ENCODE measurements at regions not wholly inside any gene's neighbourhood (a gene's known extent, or its start where the extent isn't known, plus 50 kb on each side); places are given as distances from the start of the nearest gene placed in this dataset.

GRCh38 chr1:37310064-37310463 lies 164.3 kb upstream of the ZC3H12A start:
- Histone ChIP-seq H3K4me3 (ENCODE audit: low read depth, low read length) (no peak overlapping the region), H3K27ac (ENCODE audit: extremely low read depth, low read depth, low read length) (no peak overlapping the region), H3K9me3 (ENCODE audit: control insufficient read depth, insufficient read depth, low read depth, low read length) (no peaks in the 10 kb centered on the region), H3K4me1 (ENCODE audit: control insufficient read depth, insufficient read depth, low read length) (no peaks in the 10 kb centered on the region), H3K36me3 (ENCODE audit: control insufficient read depth in 2 of 2, insufficient read depth in 1 of 2, low read length in 2 of 2) (no peaks in the 10 kb centered on the region)
- ChIA-PET POLR2A (no interaction called here), CTCF (no interaction called here)
- TF ChIP-seq ZFHX2 (tag by site-specific recombination; conservative IDR thresholded peaks at IDR 0.05) (peak; percentile 38), ZNF2 (tag by site-specific recombination; IDR thresholded peaks at IDR 0.05) (no peak)

GRCh38 chr1:37315371-37315846 lies 159.0 kb upstream of the ZC3H12A start:
- H3K4me3 ChIP-seq (ENCODE audit: low read depth, low read length): no peak overlapping the region
- no peaks in the 10 kb centered on the region for H3K9me3 ChIP-seq (ENCODE audit: control insufficient read depth, insufficient read depth, low read depth, low read length)
- CTCF ChIA-PET: no interaction called here
- no peaks in the 10 kb centered on the region for H3K36me3 ChIP-seq (ENCODE audit: control insufficient read depth in 2 of 2, insufficient read depth in 1 of 2, low read length in 2 of 2)
- H3K27ac ChIP-seq (ENCODE audit: extremely low read depth, low read depth, low read length): no peak overlapping the region
- TF ChIP-seq ZNF311 (tag by site-specific recombination; IDR thresholded peaks at IDR 0.05; ENCODE audit: borderline replicate concordance) (no peak), ZNF214 (tag by site-specific recombination; IDR thresholded peaks at IDR 0.05; ENCODE audit: borderline replicate concordance) (no peak), INSM2 (tag by site-specific recombination; IDR thresholded peaks at IDR 0.05) (no peak), PATZ1 (tag by site-specific recombination; IDR thresholded peaks at IDR 0.05) (no peak), ZNF777 (tag by site-specific recombination; IDR thresholded peaks at IDR 0.05; ENCODE audit: borderline replicate concordance) (no peak), ZNF148 (tag by site-specific recombination; IDR thresholded peaks at IDR 0.05; ENCODE audit: borderline replicate concordance) (no peak), TRIM28 (IDR thresholded peaks at IDR 0.05; ENCODE audit: borderline replicate concordance, low read length) (no peak), ZNF654 (tag by site-specific recombination; IDR thresholded peaks at IDR 0.05; ENCODE audit: low read depth) (no peak), KLF1 (tag by site-specific recombination; IDR thresholded peaks at IDR 0.05) (no peak), SCRT1 (tag by site-specific recombination; IDR thresholded peaks at IDR 0.05; ENCODE audit: borderline replicate concordance) (no peak), ZNF416 (tag by site-specific recombination; IDR thresholded peaks at IDR 0.05) (no peak), ZNF776 (tag by site-specific recombination; IDR thresholded peaks at IDR 0.05; ENCODE audit: borderline replicate concordance) (no peak), HOXA7 (CRISPR knock-in tag; IDR thresholded peaks at IDR 0.05; ENCODE audit: borderline replicate concordance) (no peak), ZNF362 (tag by site-specific recombination; IDR thresholded peaks at IDR 0.05) (no peak), ZBTB10 (tag by site-specific recombination; IDR thresholded peaks at IDR 0.05) (no peak), ZNF394 (tag by site-specific recombination; IDR thresholded peaks at IDR 0.05; ENCODE audit: borderline replicate concordance) (no peak), ZBTB21 (tag by site-specific recombination; IDR thresholded peaks at IDR 0.05) (no peak), ZBTB20 (tag by site-specific recombination; IDR thresholded peaks at IDR 0.05) (no peak), ZNF513 (tag by site-specific recombination; IDR thresholded peaks at IDR 0.05) (no peak)
- POLR2A ChIA-PET: no interaction called here
- peaks cover 4% of the 10 kb centered on the region; the same call in 1 of the 2 replicates for H3K4me1 ChIP-seq (ENCODE audit: control insufficient read depth, insufficient read depth, low read length)

Measured in HEK293 (cell line).